HK-2 (cell line): ENCODE measurements at regions not wholly inside any gene's neighbourhood (a gene's known extent, or its start where the extent isn't known, plus 50 kb on each side); places are given as distances from the start of the nearest gene placed in this dataset.

Experiments
- DNase-seq: peaks from one replicate; pipeline ENCODE4 v3.0.0-alpha.2; 2018; ENCODE audit not compliant: unreplicated experiment

- no peak for DNase-seq
Observed at GRCh38 chr5:157920828-157921170, 61.9 kb upstream of the CLINT1 start.

GRCh38 chr5:157918811-157919742 is 60.1 kb upstream of the CLINT1 start:
- no peak for DNase-seq

DNA sequence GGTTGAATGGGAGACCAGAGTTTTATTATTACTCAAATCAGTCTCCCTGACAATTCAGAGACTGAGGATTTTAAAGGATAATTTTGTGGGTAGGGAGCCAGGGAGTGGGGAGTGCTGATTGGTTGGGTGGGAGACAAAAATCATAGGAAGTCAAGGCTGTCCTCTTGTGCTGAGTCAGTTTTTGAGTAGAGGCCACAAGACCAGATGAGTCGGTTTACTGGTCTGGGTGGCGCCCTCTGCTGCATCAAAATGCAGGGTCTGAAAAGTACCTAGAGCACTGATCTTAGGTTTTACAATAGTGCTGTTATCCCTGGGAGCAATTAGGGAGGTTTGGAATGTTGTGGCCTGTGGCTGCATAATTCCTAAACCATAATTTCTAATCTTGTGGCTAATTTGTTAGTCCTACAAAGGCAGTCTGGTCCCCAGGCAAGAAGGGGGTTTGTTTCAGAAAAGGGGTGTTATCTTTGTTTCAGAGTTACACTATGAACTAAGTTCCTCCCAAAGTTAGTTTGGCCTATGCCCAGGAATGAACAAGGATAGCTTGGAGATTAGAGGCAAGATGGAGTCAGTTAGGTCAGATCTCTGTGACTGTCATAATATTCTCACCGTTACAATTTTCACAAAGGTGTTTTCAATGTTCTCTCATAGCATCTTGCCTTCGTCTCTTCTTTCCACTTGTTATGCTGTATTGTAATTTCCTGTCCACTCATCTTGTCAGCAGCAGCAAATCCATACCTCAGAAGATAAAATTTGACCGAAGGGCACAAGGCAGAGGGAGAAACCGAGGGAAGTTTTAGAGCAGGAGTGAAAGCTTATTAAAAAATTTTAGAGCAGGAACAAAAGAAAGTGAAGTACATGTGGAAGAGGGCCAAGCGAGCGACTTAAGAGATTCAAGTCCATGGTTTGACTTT is 59.2 kb upstream of the CLINT1 start:
- peak; percentile 39 for DNase-seq

DNA sequence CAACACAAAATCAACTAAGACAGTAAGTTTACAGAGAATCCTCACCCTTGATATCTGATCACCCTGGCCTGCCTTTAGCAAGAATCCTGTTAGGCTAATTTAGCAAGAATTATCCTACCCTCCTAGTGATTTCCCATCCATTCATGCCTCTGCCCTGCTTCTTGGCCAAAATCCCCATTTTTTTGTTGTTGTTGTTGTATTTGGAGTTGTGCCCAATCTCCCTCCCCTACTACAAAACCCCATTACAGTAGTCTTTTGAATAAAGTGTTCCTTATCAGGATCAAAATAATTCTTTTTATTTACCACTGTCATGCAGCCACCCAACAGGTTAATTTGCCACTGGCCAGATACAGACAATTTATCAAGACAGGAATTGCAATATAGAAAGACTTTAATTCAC is 58.5 kb upstream of the CLINT1 start:
- no peak for DNase-seq

GRCh38 chr5:157915638-157916037 is 56.7 kb upstream of the CLINT1 start:
- no peak for DNase-seq

DNA sequence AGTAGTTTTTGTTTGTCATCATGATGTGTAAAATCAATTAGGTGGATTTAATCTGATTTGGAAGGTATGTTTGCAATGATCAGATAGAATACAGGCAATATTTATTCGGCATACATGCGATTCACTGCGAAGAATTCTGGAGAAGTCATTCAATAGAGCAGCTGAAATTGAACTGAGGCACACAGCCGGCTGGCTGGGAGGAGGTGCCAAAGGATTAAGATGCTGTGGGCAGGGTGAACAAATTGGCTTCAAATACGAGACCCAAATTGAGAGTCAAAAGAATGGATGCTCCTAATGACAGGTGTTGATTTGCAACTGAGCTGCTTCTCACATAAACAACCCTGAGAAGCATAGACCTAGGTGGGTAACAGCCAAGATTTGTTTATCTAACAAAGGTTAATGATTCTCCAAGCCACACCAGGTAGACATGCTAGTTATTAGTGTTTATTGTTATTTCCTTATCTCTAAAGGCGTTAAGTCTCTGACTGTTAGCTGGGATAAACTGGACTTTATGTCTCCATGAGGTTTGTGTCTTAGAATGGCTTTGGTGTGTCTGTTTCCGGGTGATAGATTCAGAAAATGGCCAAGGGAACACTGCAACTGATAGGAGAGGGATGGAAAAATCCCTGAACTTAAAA is 55.3 kb upstream of the CLINT1 start:
- no peak for DNase-seq

DNA sequence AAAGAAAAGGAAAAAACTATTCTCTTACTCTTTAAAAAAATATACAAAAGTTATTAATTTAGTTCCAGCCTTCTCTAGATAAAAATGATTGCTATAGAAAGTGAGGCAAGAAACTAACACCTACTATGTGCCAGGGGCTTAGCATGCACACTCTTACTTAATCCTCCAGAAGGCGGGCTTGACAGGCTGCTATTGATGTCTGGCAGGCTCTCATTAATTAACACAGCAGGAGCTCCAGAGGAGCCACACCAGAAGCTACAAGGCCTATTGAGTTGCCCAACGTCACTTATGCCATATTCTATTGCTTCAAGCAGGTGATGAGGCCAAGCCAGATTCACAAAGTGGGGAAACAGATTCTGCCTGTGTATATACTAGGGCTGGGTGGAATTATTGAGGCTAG is 54.6 kb upstream of the CLINT1 start:
- no peak for DNase-seq

DNA sequence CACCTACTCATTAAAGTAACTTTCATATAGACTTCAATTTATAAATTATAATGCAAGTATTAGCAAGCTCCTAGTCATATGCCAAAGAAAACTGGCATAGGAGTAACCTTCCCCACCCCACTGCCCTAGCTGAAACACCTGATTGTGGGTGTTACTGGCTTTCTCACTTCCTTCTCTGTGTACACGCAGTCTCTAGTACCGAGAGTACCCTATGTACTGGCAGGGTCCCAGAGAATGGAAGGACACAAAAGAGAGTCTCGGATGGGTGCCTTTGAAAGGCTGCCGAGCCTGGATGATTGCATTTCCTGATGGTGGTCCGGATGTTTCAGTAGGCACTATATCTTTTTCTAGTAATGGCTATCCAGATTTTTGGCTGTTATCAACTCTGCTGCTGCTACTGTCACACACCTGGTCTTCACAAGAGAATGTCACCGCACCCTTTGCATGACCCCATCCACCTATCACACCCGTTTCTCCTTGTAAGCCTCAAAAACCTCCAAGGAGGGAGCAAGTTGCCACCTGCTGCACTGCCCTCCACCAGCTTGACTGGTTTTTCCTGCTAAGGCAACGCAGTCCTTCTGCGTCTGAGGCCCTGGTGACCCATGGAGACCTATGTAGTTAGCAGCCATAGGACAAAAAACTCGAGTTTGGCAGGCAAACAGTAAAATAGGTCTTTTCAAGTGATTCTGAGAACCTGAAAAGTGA is 53.8 kb upstream of the CLINT1 start:
- DNase-seq, result no peak

DNA sequence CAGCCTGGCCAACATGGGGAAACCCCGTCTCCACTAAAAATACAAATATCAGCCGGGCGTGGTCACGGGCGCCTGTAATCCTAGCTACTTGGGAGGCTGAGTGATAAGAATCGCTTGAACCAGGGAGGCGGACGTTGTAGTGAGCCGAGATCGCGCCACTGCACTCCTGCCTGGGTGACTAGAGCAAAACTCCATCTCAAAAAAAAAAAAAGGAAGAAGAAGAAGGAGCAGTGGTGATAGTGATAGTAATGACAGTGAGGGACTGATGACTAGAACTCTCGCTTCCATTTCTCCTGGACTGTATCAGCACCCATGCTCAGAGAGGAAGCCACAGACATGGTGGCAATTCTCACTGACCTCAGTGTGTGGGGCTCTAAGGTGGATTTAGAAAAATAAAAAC is 52.6 kb upstream of the CLINT1 start:
- no peak for DNase-seq
